Neural cell (in vitro differentiated cells): ENCODE measurements at regions not wholly inside any gene's neighbourhood (a gene's known extent, or its start where the extent isn't known, plus 50 kb on each side); places are given as distances from the start of the nearest gene placed in this dataset.

Experiments
- EP300 ChIP-seq: fragments of 450-650 bp; conservative IDR thresholded peaks from 2 replicates; pipeline ENCODE4 v1.6.1; 2014; ENCODE audit warnings: antibody characterized with exemption, mild to moderate bottlenecking, moderate library complexity; ENCODE audit not compliant: poor library complexity, severe bottlenecking
- EZH2 ChIP-seq: fragments of 200-600, 300-800 bp; shearing (Covaris generic), sonication (generic); IDR thresholded peaks from 2 replicates; pipeline ENCODE4 v1.6.1; 2014; ENCODE audit warnings: antibody characterized with exemption, low read length, borderline replicate concordance, mild to moderate bottlenecking; ENCODE audit not compliant: insufficient read depth, poor library complexity, severe bottlenecking
- POLR2AphosphoS5 ChIP-seq: IDR thresholded peaks from 2 replicates; pipeline ENCODE4 v1.6.1; 2012
- RAD21 ChIP-seq: fragments of 450-650 bp; conservative IDR thresholded peaks from 2 replicates; pipeline ENCODE4 v1.6.1; 2014; ENCODE audit warnings: antibody characterized with exemption, mild to moderate bottlenecking, moderate library complexity
- SMC3 ChIP-seq: fragments of 450-650 bp; conservative IDR thresholded peaks from 2 replicates; pipeline ENCODE4 v1.6.1; 2014; ENCODE audit warnings: antibody characterized with exemption, mild to moderate bottlenecking, moderate library complexity; ENCODE audit not compliant: poor library complexity
- TF ChIP-seq, protein P1 (sequence below): fragments of 450-650 bp; IDR thresholded peaks from 2 replicates; pipeline ENCODE4 v1.5.1; 2014; ENCODE audit warnings: antibody characterized with exemption, mild to moderate bottlenecking, moderate library complexity; ENCODE audit not compliant: poor library complexity, severe bottlenecking
- TF ChIP-seq, protein P2 (sequence below): IDR thresholded peaks from 2 replicates; pipeline ENCODE4 v1.6.1; 2012; ENCODE audit warnings: borderline replicate concordance

- TF ChIP-seq, protein P1, sequence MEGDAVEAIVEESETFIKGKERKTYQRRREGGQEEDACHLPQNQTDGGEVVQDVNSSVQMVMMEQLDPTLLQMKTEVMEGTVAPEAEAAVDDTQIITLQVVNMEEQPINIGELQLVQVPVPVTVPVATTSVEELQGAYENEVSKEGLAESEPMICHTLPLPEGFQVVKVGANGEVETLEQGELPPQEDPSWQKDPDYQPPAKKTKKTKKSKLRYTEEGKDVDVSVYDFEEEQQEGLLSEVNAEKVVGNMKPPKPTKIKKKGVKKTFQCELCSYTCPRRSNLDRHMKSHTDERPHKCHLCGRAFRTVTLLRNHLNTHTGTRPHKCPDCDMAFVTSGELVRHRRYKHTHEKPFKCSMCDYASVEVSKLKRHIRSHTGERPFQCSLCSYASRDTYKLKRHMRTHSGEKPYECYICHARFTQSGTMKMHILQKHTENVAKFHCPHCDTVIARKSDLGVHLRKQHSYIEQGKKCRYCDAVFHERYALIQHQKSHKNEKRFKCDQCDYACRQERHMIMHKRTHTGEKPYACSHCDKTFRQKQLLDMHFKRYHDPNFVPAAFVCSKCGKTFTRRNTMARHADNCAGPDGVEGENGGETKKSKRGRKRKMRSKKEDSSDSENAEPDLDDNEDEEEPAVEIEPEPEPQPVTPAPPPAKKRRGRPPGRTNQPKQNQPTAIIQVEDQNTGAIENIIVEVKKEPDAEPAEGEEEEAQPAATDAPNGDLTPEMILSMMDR: no peak
- TF ChIP-seq POLR2AphosphoS5 (no peak), EZH2 (no peak), RAD21 (no peak), EP300 (no peak), SMC3 (no peak)
- TF ChIP-seq, protein P2, sequence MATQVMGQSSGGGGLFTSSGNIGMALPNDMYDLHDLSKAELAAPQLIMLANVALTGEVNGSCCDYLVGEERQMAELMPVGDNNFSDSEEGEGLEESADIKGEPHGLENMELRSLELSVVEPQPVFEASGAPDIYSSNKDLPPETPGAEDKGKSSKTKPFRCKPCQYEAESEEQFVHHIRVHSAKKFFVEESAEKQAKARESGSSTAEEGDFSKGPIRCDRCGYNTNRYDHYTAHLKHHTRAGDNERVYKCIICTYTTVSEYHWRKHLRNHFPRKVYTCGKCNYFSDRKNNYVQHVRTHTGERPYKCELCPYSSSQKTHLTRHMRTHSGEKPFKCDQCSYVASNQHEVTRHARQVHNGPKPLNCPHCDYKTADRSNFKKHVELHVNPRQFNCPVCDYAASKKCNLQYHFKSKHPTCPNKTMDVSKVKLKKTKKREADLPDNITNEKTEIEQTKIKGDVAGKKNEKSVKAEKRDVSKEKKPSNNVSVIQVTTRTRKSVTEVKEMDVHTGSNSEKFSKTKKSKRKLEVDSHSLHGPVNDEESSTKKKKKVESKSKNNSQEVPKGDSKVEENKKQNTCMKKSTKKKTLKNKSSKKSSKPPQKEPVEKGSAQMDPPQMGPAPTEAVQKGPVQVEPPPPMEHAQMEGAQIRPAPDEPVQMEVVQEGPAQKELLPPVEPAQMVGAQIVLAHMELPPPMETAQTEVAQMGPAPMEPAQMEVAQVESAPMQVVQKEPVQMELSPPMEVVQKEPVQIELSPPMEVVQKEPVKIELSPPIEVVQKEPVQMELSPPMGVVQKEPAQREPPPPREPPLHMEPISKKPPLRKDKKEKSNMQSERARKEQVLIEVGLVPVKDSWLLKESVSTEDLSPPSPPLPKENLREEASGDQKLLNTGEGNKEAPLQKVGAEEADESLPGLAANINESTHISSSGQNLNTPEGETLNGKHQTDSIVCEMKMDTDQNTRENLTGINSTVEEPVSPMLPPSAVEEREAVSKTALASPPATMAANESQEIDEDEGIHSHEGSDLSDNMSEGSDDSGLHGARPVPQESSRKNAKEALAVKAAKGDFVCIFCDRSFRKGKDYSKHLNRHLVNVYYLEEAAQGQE: no peak
Measured at GRCh38 chr6:115717472-115717871, 343.2 kb downstream of the FRK start.
